GM10266 (cell line): ENCODE measurements at regions not wholly inside any gene's neighbourhood (a gene's known extent, or its start where the extent isn't known, plus 50 kb on each side); places are given as distances from the start of the nearest gene placed in this dataset.

ENCODE experiments used
- DNase-seq: peaks from one replicate; pipeline ENCODE4 v3.0.0; 2012; ENCODE audit errors: extremely low spot score
- CTCF ChIP-seq: IDR thresholded peaks from 2 replicates; pipeline ENCODE4 v1.5.1; 2012; ENCODE audit warnings: mild to moderate bottlenecking, low read depth; ENCODE audit not compliant: control insufficient read depth, insufficient read depth; ENCODE audit errors: missing control alignments

GRCh38 chr6:103404799-103405198 lies 1454.9 kb downstream of the HACE1 start:
- no peak for DNase-seq
- no peak for TF ChIP-seq CTCF

- TF ChIP-seq CTCF = no peak
Observed at GRCh38 chr6:103396768-103397167, 1463.0 kb downstream of the HACE1 start.

GRCh38 chr6:103379272-103379671 lies 1480.4 kb downstream of the HACE1 start:
- no peak for TF ChIP-seq CTCF
- no peak for DNase-seq

More at GRCh38 chr6:103396768-103397167, 1463.0 kb downstream of the HACE1 start:
- DNase-seq = no peak

- no peak for DNase-seq
- TF ChIP-seq CTCF = no peak
Observed at GRCh38 chr6:103367212-103367611, 1492.5 kb downstream of the HACE1 start.

GRCh38 chr6:103356531-103356930 lies 1503.2 kb downstream of the HACE1 start:
- DNase-seq = no peak
- no peak for TF ChIP-seq CTCF

GRCh38 chr6:103344554-103345163 lies 1515.1 kb downstream of the HACE1 start:
- TF ChIP-seq CTCF = no peak
- no peak for DNase-seq

GRCh38 chr6:103335412-103335811 lies 1524.3 kb downstream of the HACE1 start:
- no peak for DNase-seq
- no peak for TF ChIP-seq CTCF
